Activated naive CD4-positive, alpha-beta T cell treated with anti-CD3 and anti-CD28 coated beads, Interleukin-2, amount 50 U/mL, for 72 hours (primary cell): ENCODE measurements at regions not wholly inside any gene's neighbourhood (a gene's known extent, or its start where the extent isn't known, plus 50 kb on each side); places are given as distances from the start of the nearest gene placed in this dataset.
A peak's percentile ranks its signal among the peaks of the same experiment; 100 is the strongest.
"Not testable (repeated sequence)": the region's sequence is repeated elsewhere in the genome, so short reads cannot be mapped to it uniquely, and the experiment has no call there.

ENCODE experiments used
- ATAC-seq, 2 donors: fragments of 150-1000 bp; cut with Tn5 transposase; 2 replicates each; pipeline ENCODE4 v1.10.0; 2021; ENCODE audit warnings: mild to moderate bottlenecking in 2 of 2, moderate library complexity in 2 of 2
- DNase-seq, 2 donors: peaks; one replicate each; pipeline ENCODE4 v3.0.0; 2021 to 2022; ENCODE audit warnings: low spot score in 2 of 2
- H3K27ac Mint-ChIP-seq, 2 donors: one replicate each; pipeline ENCODE4 v1.8.0; 2022; ENCODE audit warnings: mild to moderate bottlenecking in 2 of 2, mixed read lengths in 2 of 2
- H3K36me3 Mint-ChIP-seq, 2 donors: one replicate each; pipeline ENCODE4 v1.8.0; 2022; ENCODE audit warnings: mixed read lengths in 2 of 2
- H3K9me3 Mint-ChIP-seq, 2 donors: one replicate each; pipeline ENCODE4 v1.8.0; 2022; ENCODE audit warnings: mixed read lengths in 2 of 2

GRCh38 chr13:39836038-39836437 lies 180.6 kb downstream of the COG6 start:
- ATAC-seq (peak in 1 of 2 donors; percentile 84), DNase-seq (peak in 1 of 2 donors; percentile 9)
- peaks cover 8 to 29% of the 10 kb centered on the region in 2 donors for H3K9me3 Mint-ChIP-seq
- H3K36me3 Mint-ChIP-seq = peaks cover 0 to 12% of the 10 kb centered on the region in 2 donors
- no peak overlapping the region for H3K27ac Mint-ChIP-seq

GRCh38 chr13:39837866-39838265 lies 182.4 kb downstream of the COG6 start:
- Mint-ChIP-seq H3K9me3 (peaks cover 8 to 29% of the 10 kb centered on the region in 2 donors), H3K36me3 (peaks cover 0 to 12% of the 10 kb centered on the region in 2 donors)
- not testable (repeated sequence) for H3K27ac Mint-ChIP-seq, DNase-seq, ATAC-seq

GRCh38 chr13:39840201-39840600 lies 184.7 kb downstream of the COG6 start:
- DNase-seq = no peak
- Mint-ChIP-seq H3K27ac (no peak overlapping the region), H3K9me3 (peaks cover 0 to 15% of the 10 kb centered on the region in 2 donors), H3K36me3 (no peaks in the 10 kb centered on the region)
- no peak for ATAC-seq

GRCh38 chr13:39847336-39847735 lies 191.9 kb downstream of the COG6 start:
- no peak for DNase-seq
- Mint-ChIP-seq H3K27ac (no peak overlapping the region), H3K36me3 (peaks cover 6 to 10% of the 10 kb centered on the region in 2 donors), H3K9me3 (peaks cover 11 to 20% of the 10 kb centered on the region in 2 donors)
- ATAC-seq = no peak

GRCh38 chr13:39855236-39855635 lies 199.8 kb downstream of the COG6 start:
- Mint-ChIP-seq H3K9me3 (peaks cover 15 to 25% of the 10 kb centered on the region in 2 donors), H3K27ac (no peak overlapping the region), H3K36me3 (peaks cover 24 to 32% of the 10 kb centered on the region in 2 donors)
- no peak for DNase-seq
- ATAC-seq = no peak

- ATAC-seq (no peak), DNase-seq (no peak)
- Mint-ChIP-seq H3K9me3 (peaks cover 8 to 18% of the 10 kb centered on the region in 2 donors), H3K27ac (no peak overlapping the region), H3K36me3 (peaks cover 18 to 26% of the 10 kb centered on the region in 2 donors)
These were observed 201.3 kb downstream of the COG6 start for GRCh38 chr13:39856714-39857113.

DNA sequence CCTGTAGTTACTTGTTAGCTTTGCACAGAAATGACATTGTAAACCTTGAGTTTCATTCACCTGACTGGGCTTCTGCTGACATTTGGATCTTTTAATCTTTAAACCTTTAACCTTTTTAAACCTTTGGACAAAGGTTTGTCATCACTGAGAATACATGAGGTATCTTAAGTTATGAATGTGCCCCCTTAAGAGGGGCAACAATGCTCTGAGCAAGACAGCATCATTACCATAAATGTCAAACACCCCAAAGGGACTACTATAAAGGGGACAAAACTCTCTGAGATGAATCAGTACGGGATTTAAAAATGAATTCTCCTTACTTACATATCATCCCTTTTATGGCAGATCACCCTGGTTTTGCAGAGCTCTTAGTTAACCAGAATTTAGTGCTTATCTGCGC lies 203.3 kb downstream of the COG6 start:
- peaks cover 0 to 5% of the 10 kb centered on the region in 2 donors for H3K9me3 Mint-ChIP-seq
- H3K36me3 Mint-ChIP-seq = peaks cover 6 to 12% of the 10 kb centered on the region in 2 donors
- DNase-seq (no peak), ATAC-seq (no peak)
- H3K27ac Mint-ChIP-seq = no peak overlapping the region

GRCh38 chr13:39859898-39860297 lies 204.4 kb downstream of the COG6 start:
- no peak for DNase-seq
- Mint-ChIP-seq H3K9me3 (peaks cover 0 to 5% of the 10 kb centered on the region in 2 donors), H3K36me3 (peaks cover 0 to 7% of the 10 kb centered on the region in 2 donors), H3K27ac (no peak overlapping the region)
- ATAC-seq = no peak

DNA sequence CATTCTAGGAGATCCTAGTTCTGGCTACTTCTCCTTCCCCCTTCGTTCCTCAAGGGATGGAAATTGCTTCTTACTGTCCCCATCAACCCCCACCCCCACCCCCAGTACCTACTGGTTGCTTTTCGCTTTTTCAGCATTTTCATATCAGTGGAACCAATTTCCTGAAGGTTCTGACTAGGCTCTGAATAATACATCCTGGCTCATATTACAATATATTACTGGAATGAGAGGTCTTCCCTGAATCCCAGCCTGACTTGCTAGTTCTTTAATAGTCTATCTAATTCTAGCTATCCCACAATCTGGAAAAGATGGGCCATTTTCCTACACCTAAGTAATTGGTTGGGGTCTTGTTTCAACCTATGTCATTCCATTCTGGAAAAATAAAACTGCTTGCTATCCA lies 207.4 kb downstream of the COG6 start:
- DNase-seq = no peak
- H3K27ac Mint-ChIP-seq = no peak overlapping the region
- ATAC-seq = no peak
- peaks cover 0 to 5% of the 10 kb centered on the region in 2 donors for H3K9me3 Mint-ChIP-seq
- H3K36me3 Mint-ChIP-seq = no peaks in the 10 kb centered on the region

- no peak for DNase-seq
- no peak overlapping the region for H3K27ac Mint-ChIP-seq
- H3K9me3 Mint-ChIP-seq = peaks cover 0 to 10% of the 10 kb centered on the region in 2 donors
- H3K36me3 Mint-ChIP-seq = peaks cover 0 to 6% of the 10 kb centered on the region in 2 donors
- no peak for ATAC-seq
These were observed 208.8 kb downstream of the COG6 start for GRCh38 chr13:39864221-39864620.

GRCh38 chr13:39866722-39867121 lies 211.3 kb downstream of the COG6 start:
- Mint-ChIP-seq H3K27ac (peak overlapping the region in 1 of 2 donors; percentile 22), H3K36me3 (peaks cover 0 to 6% of the 10 kb centered on the region in 2 donors), H3K9me3 (peaks cover 0 to 10% of the 10 kb centered on the region in 2 donors)
- no peak for DNase-seq
- ATAC-seq = peak; percentile 24 to 90

- peaks cover 0 to 10% of the 10 kb centered on the region in 2 donors for H3K9me3 Mint-ChIP-seq
- DNase-seq (no peak), ATAC-seq (no peak)
- peaks cover 0 to 6% of the 10 kb centered on the region in 2 donors for H3K36me3 Mint-ChIP-seq
- no peak overlapping the region for H3K27ac Mint-ChIP-seq
These were observed 212.3 kb downstream of the COG6 start for GRCh38 chr13:39867807-39868206.

DNA sequence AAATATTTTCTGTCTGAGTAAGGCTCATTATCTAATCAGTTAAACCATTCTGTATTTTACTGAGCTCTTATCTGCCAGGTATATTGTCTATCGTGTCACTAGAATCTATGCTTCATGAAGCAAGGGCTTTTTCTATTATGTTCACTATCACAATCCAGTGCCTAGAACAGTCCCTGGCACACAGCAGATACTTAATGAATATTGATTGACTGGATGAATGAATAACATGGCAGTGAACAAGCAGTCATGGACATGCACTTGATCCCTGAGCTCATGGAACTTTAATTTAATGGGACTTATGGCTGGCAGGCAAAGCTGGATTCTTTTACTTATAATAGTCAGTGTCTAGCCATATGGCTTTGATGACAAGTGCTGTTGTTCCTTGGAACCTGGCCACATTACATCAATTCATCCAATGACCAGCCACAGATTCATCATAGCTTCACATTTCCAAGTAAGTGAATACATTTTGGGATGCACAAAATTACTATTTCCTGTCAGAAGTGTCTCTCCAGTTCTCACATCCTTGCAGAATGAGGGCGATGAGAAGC lies 214.8 kb downstream of the COG6 start:
- peaks cover 0 to 6% of the 10 kb centered on the region in 2 donors for H3K36me3 Mint-ChIP-seq
- no peak overlapping the region for H3K27ac Mint-ChIP-seq
- ATAC-seq (no peak), DNase-seq (no peak)
- peaks cover 0 to 10% of the 10 kb centered on the region in 2 donors for H3K9me3 Mint-ChIP-seq

GRCh38 chr13:39874331-39875053 lies 219.0 kb downstream of the COG6 start:
- no peak for ATAC-seq
- Mint-ChIP-seq H3K27ac (no peak overlapping the region), H3K36me3 (no peaks in the 10 kb centered on the region), H3K9me3 (no peaks in the 10 kb centered on the region)
- DNase-seq = no peak

- H3K36me3 Mint-ChIP-seq = no peaks in the 10 kb centered on the region
- no peak overlapping the region for H3K27ac Mint-ChIP-seq
- ATAC-seq (no peak), DNase-seq (no peak)
- no peaks in the 10 kb centered on the region for H3K9me3 Mint-ChIP-seq
These were observed 219.9 kb downstream of the COG6 start for GRCh38 chr13:39875111-39875987.

GRCh38 chr13:39876258-39876657 lies 220.8 kb downstream of the COG6 start:
- DNase-seq = no peak
- Mint-ChIP-seq H3K27ac (no peak overlapping the region), H3K9me3 (no peaks in the 10 kb centered on the region), H3K36me3 (no peaks in the 10 kb centered on the region)
- no peak for ATAC-seq

- H3K27ac Mint-ChIP-seq = no peak overlapping the region
- peaks cover 4 to 5% of the 10 kb centered on the region in 2 donors for H3K36me3 Mint-ChIP-seq
- DNase-seq (no peak), ATAC-seq (no peak)
- peaks cover 4% of the 10 kb centered on the region in 2 donors for H3K9me3 Mint-ChIP-seq
These were observed 221.7 kb downstream of the COG6 start for GRCh38 chr13:39877134-39877533.
